GM23338 (cell line): ENCODE measurements at regions not wholly inside any gene's neighbourhood (a gene's known extent, or its start where the extent isn't known, plus 50 kb on each side); places are given as distances from the start of the nearest gene placed in this dataset.

ENCODE experiments used
- ATAC-seq: fragments of 200-7000 bp; cut with Tn5 transposase; 3 replicates; pipeline ENCODE4 v1.9.1; 2020
- DNase-seq: peaks from one replicate; pipeline ENCODE4 v3.0.0-alpha.2; 2015; ENCODE audit warnings: low spot score
- H2AFZ ChIP-seq: fragments of 200-600 bp; sonication (generic); 2 replicates; pipeline ENCODE4 v1.8.0; 2016; ENCODE audit warnings: antibody characterized with exemption, mild to moderate bottlenecking, moderate library complexity
- H3F3A ChIP-seq: fragments of 200-600 bp; sonication (generic); replicated peaks from 2 replicates; pipeline ENCODE4 v1.8.0; 2017; ENCODE audit warnings: antibody characterized with exemption, mixed run types, low read depth
- H3K27ac ChIP-seq: fragments of 200-600 bp; sonication (generic); 2 replicates; pipeline ENCODE4 v1.6.1; 2016; ENCODE audit warnings: low read depth
- H3K27me3 ChIP-seq: fragments of 200-600 bp; sonication (generic); 2 replicates; pipeline ENCODE4 v1.8.0; 2016; ENCODE audit warnings: mild to moderate bottlenecking, mixed run types, moderate library complexity; ENCODE audit not compliant: insufficient read depth
- H3K36me3 ChIP-seq: fragments of 200-600 bp; sonication (generic); 2 replicates; pipeline ENCODE4 v1.8.0; 2016; ENCODE audit warnings: mild to moderate bottlenecking; ENCODE audit not compliant: insufficient read depth
- H3K4me1 ChIP-seq: fragments of 200-600 bp; sonication (generic); 2 replicates; pipeline ENCODE4 v1.8.0; 2016; ENCODE audit warnings: mild to moderate bottlenecking, moderate library complexity; ENCODE audit not compliant: insufficient read depth
- H3K4me2 ChIP-seq: fragments of 200-600 bp; sonication (generic); 2 replicates; pipeline ENCODE4 v1.7.1; 2017; ENCODE audit warnings: mixed run types
- H3K4me3 ChIP-seq: fragments of 200-600 bp; sonication (generic); 2 replicates; pipeline ENCODE4 v1.6.1; 2016; ENCODE audit warnings: mixed run types
- H3K79me2 ChIP-seq: fragments of 200-600 bp; sonication (generic); replicated peaks from 2 replicates; pipeline ENCODE4 v1.8.0; 2017; ENCODE audit warnings: mild to moderate bottlenecking; ENCODE audit not compliant: insufficient read depth
- H3K9me2 ChIP-seq: fragments of 200-600 bp; sonication (generic); 2 replicates; pipeline ENCODE4 v1.8.0; 2017; ENCODE audit not compliant: insufficient read depth
- H4K20me1 ChIP-seq: fragments of 200-600 bp; sonication (generic); replicated peaks from 2 replicates; pipeline ENCODE4 v1.8.0; 2017; ENCODE audit warnings: mild to moderate bottlenecking; ENCODE audit not compliant: insufficient read depth
- H3K27ac Mint-ChIP-seq: 2 replicates; pipeline ENCODE4 v1.8.0; 2020; ENCODE audit warnings: inconsistent platforms, mild to moderate bottlenecking, moderate library complexity, mixed read lengths
- H3K27me3 Mint-ChIP-seq: 3 replicates; pipeline ENCODE4 v1.8.0; 2022; ENCODE audit warnings: low read depth, mild to moderate bottlenecking, moderate library complexity, mixed read lengths, inconsistent platforms; ENCODE audit not compliant: insufficient read depth, poor library complexity
- H3K36me3 Mint-ChIP-seq: 3 replicates; pipeline ENCODE4 v1.8.0; 2021; ENCODE audit warnings: low read depth, mild to moderate bottlenecking, inconsistent platforms, moderate library complexity, mixed read lengths
- H3K4me1 Mint-ChIP-seq: 3 replicates; pipeline ENCODE4 v1.8.0; 2020; ENCODE audit warnings: mild to moderate bottlenecking, inconsistent platforms, mixed read lengths
- H3K4me3 Mint-ChIP-seq: 3 replicates; pipeline ENCODE4 v1.8.0; 2021; ENCODE audit warnings: moderate library complexity, mild to moderate bottlenecking, inconsistent platforms, mixed read lengths
- H3K9me3 Mint-ChIP-seq: 3 replicates; pipeline ENCODE4 v1.8.0; 2020; ENCODE audit warnings: moderate library complexity, mild to moderate bottlenecking, inconsistent platforms, mixed read lengths
- CREB1 ChIP-seq: fragments of 250-450 bp; sonication (Bioruptor Pico); IDR thresholded peaks from 2 replicates; pipeline ENCODE4 v1.5.0; 2020; ENCODE audit warnings: low read depth, mild to moderate bottlenecking, moderate library complexity
- EZH2 ChIP-seq: fragments of 200-600 bp; sonication (generic); IDR thresholded peaks from one replicate; pipeline ENCODE4 v1.8.0; 2017; ENCODE audit warnings: antibody characterized with exemption, mild to moderate bottlenecking, low read depth; ENCODE audit not compliant: unreplicated experiment
- NANOG ChIP-seq: IDR thresholded peaks from 2 replicates; pipeline ENCODE4 v1.6.1; 2016; ENCODE audit warnings: antibody characterized with exemption, borderline replicate concordance
- STAT1 ChIP-seq: IDR thresholded peaks from one replicate; pipeline ENCODE4 v1.6.1; 2016; ENCODE audit warnings: antibody characterized with exemption; ENCODE audit not compliant: unreplicated experiment
- ZNF114 ChIP-seq: fragments of 250-450 bp; sonication (Bioruptor Pico); IDR thresholded peaks from 2 replicates; pipeline ENCODE4 v1.5.0; 2020; ENCODE audit warnings: mild to moderate bottlenecking, moderate library complexity
- TF ChIP-seq, protein P1 (sequence below): fragments of 250-450 bp; sonication (Bioruptor Pico); IDR thresholded peaks from 2 replicates; pipeline ENCODE4 v1.5.0; 2020; ENCODE audit warnings: mild to moderate bottlenecking, moderate library complexity
- TF ChIP-seq, protein P2 (sequence below): IDR thresholded peaks from one replicate; pipeline ENCODE4 v1.6.1; 2018; ENCODE audit warnings: antibody characterized with exemption; ENCODE audit not compliant: unreplicated experiment

DNA sequence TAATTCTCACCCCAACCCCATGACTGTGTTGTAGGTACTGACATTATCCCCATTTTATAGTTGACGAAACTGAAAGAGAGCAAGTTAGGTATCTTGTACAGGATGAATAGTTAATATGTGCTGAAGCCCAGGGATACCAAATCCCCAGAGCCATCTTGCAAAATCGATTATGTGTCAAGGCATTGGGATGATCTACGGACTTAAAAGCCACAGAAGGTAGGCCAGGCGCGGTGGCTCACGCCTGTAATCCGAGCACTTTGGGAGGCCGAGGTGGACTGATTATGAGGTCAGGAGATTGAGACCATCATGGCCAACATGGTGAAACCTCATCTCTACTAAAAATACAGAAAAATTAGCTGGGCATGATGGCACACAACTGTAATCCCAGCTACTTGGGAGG, 242.4 kb upstream of the RHOBTB1 start (continued):
- TF ChIP-seq EZH2 (no peak), NANOG (no peak), ZNF114 (no peak)

DNA sequence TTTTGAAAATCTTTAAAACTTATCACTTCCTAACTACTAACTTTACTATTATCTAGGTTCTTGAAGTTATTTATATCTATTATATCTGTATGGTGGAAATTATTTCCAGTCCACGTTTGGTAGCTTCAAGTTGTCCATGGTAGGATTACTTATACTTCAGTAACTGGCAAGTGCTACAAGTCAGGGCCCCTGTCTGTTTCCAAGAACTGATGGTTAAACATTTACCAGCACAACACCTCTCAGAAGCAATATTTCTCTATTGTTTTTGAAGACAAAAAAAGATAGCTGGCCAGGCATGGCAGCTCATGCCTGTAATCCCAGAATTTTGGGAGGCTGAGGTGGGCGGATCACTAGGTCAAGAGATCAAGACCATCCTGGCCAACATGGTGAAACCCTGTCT, 240.4 kb upstream of the RHOBTB1 start:
- no peak overlapping the region for H3K27ac Mint-ChIP-seq
- no peaks in the 10 kb centered on the region for H3K36me3 Mint-ChIP-seq
- no peak for DNase-seq
- H3K36me3 ChIP-seq, result no peaks in the 10 kb centered on the region
- no peak overlapping the region for H3K27ac ChIP-seq
- no peak overlapping the region for H2AFZ ChIP-seq
- no peak for TF ChIP-seq STAT1
- H3K79me2 ChIP-seq, result no peaks in the 10 kb centered on the region
- no peak overlapping the region for H3K4me2 ChIP-seq
- H3K4me3 Mint-ChIP-seq, result no peak overlapping the region
- no peak for ATAC-seq
- H4K20me1 ChIP-seq, result no peaks in the 10 kb centered on the region
- no peaks in the 10 kb centered on the region for H3K9me3 Mint-ChIP-seq
- no peak overlapping the region for H3K4me3 ChIP-seq
- no peaks in the 10 kb centered on the region for H3K4me1 ChIP-seq
- no peaks in the 10 kb centered on the region for H3K27me3 ChIP-seq
- no peaks in the 10 kb centered on the region for H3K27me3 Mint-ChIP-seq
- no peaks in the 10 kb centered on the region for H3F3A ChIP-seq
- H3K9me2 ChIP-seq, result no peaks in the 10 kb centered on the region
- no peaks in the 10 kb centered on the region; the same call in 2 of the 3 replicates for H3K4me1 Mint-ChIP-seq

DNA sequence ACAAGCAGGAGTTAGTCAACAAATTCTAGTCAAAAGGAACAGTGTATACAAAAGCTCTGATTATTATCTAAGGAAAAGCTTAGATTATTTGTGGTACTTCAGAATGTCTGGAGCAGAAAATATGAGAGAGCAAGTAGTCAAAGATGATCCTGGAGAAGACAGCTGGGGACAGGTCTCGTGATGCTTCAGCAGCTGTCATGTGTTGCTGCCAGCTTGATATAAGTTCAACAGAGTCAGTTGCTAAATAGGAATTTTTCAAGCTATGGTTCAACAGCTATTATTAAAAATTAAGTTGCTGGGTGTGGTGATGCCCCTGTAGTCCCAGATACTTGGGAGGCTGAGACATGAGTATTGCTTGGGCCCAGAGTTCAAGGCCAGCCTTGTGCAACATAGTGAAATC, 240.0 kb upstream of the RHOBTB1 start:
- H3K4me2 ChIP-seq, result no peak overlapping the region
- no peaks in the 10 kb centered on the region for H3K9me2 ChIP-seq
- H3K27ac ChIP-seq, result no peak overlapping the region
- ATAC-seq (no peak), DNase-seq (no peak)
- H3K27me3 ChIP-seq, result no peaks in the 10 kb centered on the region
- Mint-ChIP-seq H3K4me1 (no peaks in the 10 kb centered on the region; the same call in 2 of the 3 replicates), H3K9me3 (no peaks in the 10 kb centered on the region), H3K36me3 (no peaks in the 10 kb centered on the region), H3K27ac (no peak overlapping the region), H3K27me3 (no peaks in the 10 kb centered on the region), H3K4me3 (no peak overlapping the region)
- H3K4me3 ChIP-seq, result no peak overlapping the region
- TF ChIP-seq, protein P1, sequence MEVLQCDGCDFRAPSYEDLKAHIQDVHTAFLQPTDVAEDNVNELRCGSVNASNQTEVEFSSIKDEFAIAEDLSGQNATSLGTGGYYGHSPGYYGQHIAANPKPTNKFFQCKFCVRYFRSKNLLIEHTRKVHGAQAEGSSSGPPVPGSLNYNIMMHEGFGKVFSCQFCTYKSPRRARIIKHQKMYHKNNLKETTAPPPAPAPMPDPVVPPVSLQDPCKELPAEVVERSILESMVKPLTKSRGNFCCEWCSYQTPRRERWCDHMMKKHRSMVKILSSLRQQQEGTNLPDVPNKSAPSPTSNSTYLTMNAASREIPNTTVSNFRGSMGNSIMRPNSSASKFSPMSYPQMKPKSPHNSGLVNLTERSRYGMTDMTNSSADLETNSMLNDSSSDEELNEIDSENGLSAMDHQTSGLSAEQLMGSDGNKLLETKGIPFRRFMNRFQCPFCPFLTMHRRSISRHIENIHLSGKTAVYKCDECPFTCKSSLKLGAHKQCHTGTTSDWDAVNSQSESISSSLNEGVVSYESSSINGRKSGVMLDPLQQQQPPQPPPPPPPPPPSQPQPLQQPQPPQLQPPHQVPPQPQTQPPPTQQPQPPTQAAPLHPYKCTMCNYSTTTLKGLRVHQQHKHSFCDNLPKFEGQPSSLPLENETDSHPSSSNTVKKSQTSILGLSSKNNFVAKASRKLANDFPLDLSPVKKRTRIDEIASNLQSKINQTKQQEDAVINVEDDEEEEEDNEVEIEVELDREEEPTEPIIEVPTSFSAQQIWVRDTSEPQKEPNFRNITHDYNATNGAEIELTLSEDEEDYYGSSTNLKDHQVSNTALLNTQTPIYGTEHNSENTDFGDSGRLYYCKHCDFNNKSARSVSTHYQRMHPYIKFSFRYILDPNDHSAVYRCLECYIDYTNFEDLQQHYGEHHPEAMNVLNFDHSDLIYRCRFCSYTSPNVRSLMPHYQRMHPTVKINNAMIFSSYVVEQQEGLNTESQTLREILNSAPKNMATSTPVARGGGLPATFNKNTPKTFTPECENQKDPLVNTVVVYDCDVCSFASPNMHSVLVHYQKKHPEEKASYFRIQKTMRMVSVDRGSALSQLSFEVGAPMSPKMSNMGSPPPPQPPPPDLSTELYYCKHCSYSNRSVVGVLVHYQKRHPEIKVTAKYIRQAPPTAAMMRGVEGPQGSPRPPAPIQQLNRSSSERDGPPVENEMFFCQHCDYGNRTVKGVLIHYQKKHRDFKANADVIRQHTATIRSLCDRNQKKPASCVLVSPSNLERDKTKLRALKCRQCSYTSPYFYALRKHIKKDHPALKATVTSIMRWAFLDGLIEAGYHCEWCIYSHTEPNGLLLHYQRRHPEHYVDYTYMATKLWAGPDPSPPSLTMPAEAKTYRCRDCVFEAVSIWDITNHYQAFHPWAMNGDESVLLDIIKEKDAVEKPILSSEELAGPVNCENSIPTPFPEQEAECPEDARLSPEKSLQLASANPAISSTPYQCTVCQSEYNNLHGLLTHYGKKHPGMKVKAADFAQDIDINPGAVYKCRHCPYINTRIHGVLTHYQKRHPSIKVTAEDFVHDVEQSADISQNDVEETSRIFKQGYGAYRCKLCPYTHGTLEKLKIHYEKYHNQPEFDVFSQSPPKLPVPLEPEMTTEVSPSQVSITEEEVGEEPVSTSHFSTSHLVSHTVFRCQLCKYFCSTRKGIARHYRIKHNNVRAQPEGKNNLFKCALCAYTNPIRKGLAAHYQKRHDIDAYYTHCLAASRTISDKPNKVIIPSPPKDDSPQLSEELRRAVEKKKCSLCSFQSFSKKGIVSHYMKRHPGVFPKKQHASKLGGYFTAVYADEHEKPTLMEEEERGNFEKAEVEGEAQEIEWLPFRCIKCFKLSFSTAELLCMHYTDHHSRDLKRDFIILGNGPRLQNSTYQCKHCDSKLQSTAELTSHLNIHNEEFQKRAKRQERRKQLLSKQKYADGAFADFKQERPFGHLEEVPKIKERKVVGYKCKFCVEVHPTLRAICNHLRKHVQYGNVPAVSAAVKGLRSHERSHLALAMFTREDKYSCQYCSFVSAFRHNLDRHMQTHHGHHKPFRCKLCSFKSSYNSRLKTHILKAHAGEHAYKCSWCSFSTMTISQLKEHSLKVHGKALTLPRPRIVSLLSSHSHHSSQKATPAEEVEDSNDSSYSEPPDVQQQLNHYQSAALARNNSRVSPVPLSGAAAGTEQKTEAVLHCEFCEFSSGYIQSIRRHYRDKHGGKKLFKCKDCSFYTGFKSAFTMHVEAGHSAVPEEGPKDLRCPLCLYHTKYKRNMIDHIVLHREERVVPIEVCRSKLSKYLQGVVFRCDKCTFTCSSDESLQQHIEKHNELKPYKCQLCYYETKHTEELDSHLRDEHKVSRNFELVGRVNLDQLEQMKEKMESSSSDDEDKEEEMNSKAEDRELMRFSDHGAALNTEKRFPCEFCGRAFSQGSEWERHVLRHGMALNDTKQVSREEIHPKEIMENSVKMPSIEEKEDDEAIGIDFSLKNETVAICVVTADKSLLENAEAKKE (CRISPR knock-in tag), result no peak
- no peak for TF ChIP-seq STAT1
- TF ChIP-seq CREB1 (CRISPR knock-in tag), result no peak
- TF ChIP-seq, protein P2, sequence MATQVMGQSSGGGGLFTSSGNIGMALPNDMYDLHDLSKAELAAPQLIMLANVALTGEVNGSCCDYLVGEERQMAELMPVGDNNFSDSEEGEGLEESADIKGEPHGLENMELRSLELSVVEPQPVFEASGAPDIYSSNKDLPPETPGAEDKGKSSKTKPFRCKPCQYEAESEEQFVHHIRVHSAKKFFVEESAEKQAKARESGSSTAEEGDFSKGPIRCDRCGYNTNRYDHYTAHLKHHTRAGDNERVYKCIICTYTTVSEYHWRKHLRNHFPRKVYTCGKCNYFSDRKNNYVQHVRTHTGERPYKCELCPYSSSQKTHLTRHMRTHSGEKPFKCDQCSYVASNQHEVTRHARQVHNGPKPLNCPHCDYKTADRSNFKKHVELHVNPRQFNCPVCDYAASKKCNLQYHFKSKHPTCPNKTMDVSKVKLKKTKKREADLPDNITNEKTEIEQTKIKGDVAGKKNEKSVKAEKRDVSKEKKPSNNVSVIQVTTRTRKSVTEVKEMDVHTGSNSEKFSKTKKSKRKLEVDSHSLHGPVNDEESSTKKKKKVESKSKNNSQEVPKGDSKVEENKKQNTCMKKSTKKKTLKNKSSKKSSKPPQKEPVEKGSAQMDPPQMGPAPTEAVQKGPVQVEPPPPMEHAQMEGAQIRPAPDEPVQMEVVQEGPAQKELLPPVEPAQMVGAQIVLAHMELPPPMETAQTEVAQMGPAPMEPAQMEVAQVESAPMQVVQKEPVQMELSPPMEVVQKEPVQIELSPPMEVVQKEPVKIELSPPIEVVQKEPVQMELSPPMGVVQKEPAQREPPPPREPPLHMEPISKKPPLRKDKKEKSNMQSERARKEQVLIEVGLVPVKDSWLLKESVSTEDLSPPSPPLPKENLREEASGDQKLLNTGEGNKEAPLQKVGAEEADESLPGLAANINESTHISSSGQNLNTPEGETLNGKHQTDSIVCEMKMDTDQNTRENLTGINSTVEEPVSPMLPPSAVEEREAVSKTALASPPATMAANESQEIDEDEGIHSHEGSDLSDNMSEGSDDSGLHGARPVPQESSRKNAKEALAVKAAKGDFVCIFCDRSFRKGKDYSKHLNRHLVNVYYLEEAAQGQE, result no peak
- H3K4me1 ChIP-seq, result no peaks in the 10 kb centered on the region
- no peaks in the 10 kb centered on the region for H3K79me2 ChIP-seq
- no peak overlapping the region for H2AFZ ChIP-seq
- H3K36me3 ChIP-seq, result no peaks in the 10 kb centered on the region
- H3F3A ChIP-seq, result no peaks in the 10 kb centered on the region
- no peaks in the 10 kb centered on the region for H4K20me1 ChIP-seq
